HG03103 (cell line): ENCODE measurements at regions not wholly inside any gene's neighbourhood (a gene's known extent, or its start where the extent isn't known, plus 50 kb on each side); places are given as distances from the start of the nearest gene placed in this dataset.
A peak's percentile ranks its signal among the peaks of the same experiment; 100 is the strongest.

Experiments used
- ATAC-seq: cut with Tn5 transposase; IDR thresholded peaks from one replicate; pipeline ENCODE4 v1.9.1; 2021; ENCODE audit warnings: low read depth; ENCODE audit not compliant: unreplicated experiment

DNA sequence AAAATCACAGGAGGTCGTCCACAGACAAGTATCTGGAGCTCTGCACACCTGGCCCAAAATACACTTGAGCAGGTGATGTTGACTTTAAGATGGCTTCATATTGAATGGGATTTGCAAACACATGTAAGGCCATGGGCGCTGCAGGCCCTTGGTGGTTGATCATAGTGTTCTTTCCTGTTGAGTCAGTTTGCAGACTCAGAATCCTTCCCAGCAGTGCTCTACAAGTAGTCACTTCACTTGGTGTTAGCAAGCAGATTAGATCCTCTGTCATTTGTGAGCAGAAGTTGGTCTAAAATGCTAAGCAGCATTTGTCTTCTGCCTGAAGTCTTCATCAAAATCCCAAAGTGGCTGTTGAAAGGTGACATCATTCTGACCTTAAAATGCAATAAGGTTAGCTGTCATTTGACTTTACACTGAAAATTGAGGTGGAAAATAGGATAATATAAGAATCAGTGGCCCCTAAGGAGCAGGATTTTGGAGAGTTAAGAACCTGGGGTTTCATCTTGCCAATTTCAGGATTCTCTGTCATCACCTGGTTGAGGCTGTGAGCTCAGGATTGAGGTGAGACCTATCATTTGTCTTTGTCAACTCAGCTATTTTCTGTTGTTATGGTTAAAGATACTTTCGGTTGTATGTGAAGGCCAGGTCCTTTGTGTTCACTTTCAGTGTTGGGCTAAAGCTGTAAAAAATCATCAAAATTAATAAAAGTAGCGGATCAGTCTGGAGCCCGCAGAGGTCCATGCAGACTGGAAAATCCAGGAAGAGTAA lies 114.5 kb downstream of the LRRC70 start:
- ATAC-seq: no peak

DNA sequence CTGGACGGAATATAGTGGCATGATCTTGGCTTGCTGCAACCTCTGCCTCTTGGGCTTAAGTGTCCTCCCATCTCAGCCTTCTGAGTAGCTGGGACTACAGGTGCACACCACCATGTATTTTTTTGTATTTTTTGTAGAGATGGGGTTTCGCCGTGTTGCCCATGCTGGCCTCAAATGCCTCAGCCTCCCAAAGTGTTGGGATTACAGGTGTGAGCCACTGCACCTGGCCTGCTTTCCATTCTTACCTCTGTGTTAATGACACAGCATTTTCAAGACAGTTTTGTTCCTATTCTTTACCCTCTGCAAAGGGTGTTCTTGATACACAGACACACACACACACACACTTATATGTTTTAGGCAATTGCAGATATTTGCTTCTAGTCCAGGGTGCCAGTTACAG lies 113.3 kb downstream of the LRRC70 start:
- no peak for ATAC-seq

GRCh38 chr5:62690421-62690820 lies 111.8 kb downstream of the LRRC70 start:
- ATAC-seq: no peak

- ATAC-seq: peak; percentile 60
Measured at GRCh38 chr5:62689599-62690368, 111.2 kb downstream of the LRRC70 start.

DNA sequence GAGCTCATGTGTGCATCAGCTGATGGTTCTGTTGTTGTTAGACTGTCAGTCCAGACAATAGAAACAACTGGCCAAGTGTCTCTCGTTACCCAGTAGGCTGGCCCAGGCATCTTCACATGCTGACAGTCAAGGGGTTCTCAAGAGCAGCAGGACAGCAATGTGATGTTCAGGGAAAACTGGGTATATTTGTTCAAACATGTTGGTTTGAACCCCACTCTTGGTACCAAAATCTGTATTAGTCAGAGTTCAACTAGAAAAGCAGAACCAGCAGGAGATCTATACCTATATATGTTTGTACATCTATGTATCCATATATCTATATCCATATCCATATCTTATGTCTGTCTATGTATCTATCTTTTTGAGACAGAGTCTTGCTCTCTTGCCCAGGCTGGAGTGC lies 108.1 kb downstream of the LRRC70 start:
- ATAC-seq: no peak

- ATAC-seq: no peak
Measured at GRCh38 chr5:62685221-62685620, 106.6 kb downstream of the LRRC70 start.

- ATAC-seq: no peak
Measured at GRCh38 chr5:62684310-62684709, 105.7 kb downstream of the LRRC70 start.

DNA sequence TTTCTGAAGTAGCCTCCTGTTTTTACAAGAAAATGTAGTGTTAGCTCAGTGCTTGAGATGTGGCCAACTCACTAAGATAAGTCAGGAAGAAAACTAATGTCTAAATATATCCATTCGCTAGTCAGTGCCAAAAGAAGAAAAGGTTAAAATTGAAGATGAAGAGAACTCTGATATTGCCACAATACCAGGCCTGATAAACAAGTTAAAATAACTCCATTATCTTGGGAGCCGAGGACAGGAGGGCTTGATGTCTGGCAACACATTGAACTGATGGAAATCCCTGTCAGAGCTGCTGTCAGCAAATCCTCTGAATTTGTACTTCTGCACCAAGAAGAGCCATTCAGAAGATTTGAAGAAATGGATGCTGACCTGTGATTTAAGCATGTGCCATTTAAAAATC lies 103.4 kb downstream of the LRRC70 start:
- ATAC-seq: no peak

DNA sequence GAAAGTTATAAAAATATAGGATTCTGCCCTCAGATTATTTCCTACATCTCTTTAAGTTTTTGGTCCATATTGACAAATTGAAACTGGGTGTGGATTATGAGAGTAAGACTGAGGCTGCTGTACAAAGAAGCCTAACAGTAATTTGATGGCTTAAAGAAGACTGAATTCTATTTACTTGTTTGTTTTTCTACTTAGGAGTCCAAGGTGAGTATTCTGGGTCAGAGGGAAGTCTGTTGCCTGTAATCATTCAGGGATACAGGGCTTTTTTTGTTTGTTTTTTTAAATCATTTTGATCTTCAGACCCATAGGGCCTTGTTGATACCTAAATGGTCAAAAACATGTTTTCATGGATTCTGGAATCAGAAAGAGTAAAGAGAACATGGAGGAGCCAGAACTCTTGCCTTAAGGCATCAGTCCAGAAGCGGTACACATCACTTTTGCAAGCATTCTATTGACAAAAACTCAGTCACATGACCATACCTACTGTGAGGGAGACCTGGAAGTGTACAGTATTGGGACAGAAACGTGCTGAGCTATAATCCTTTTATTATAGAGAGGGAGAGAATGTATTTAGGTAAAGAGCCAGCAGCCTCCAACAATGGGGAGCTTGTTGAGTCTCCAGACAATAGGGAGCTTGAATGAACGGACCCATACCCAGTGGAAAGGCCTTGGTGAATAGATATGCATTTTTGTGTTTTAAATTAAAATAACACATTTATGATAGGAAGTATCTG lies 102.7 kb downstream of the LRRC70 start:
- ATAC-seq: no peak

DNA sequence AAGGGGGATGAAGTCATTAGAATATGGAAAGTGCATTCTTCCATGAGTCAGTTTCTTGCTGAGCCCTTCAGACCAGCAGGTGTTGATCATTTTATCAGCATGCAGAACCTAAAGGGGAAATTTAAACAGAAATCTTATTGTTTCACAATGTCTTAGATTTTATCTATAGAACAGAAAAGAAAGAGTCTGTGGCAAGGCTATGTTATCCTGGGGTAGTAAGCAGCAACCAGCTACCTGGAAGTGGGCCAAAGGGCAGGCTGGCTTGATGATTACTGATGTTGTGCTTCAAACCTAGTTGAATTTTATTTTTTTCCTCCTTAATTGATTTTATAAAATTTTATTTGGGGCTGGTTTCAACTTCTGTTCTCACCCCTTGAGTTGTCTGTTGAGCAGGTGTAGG lies 101.5 kb downstream of the LRRC70 start:
- ATAC-seq: no peak
